CD14-positive monocyte (primary cell): ENCODE measurements at regions not wholly inside any gene's neighbourhood (a gene's known extent, or its start where the extent isn't known, plus 50 kb on each side); places are given as distances from the start of the nearest gene placed in this dataset.

Experiments used
- DNase-seq, 3 donors: peaks; one replicate each; pipeline ENCODE4 v3.0.0-alpha.2; 2011 to 2022
- H2AFZ ChIP-seq: 2 replicates; pipeline ENCODE4 v1.6.0; 2012; ENCODE audit warnings: mild to moderate bottlenecking, low read depth, low read length, inconsistent platforms; ENCODE audit not compliant: insufficient read depth, poor library complexity, severe bottlenecking
- H3K27ac ChIP-seq, 2 donors: 1 replicate in 1 of 2; 2 replicates in 1 of 2; pipeline ENCODE4 v1.5.1; 2012 to 2013; ENCODE audit warnings: low read length in 2 of 2, control low read depth in 1 of 2, inconsistent platforms in 1 of 2, low read depth in 1 of 2, mild to moderate bottlenecking in 1 of 2
- H3K27me3 ChIP-seq, 2 donors: one replicate each; pipeline versions ENCODE4 v1.6.0 to v1.6.1; 2011 to 2013; ENCODE audit warnings: low read length in 2 of 2; ENCODE audit not compliant: control insufficient read depth in 2 of 2, insufficient read depth in 2 of 2
- H3K36me3 ChIP-seq, 2 donors: replicated peaks in 1 of 2; 1 replicate in 1 of 2; 2 replicates in 1 of 2; pipeline versions ENCODE4 v1.5.1 to v1.6.1; 2012 to 2013; ENCODE audit warnings: low read length in 2 of 2, control low read depth in 1 of 2, inconsistent platforms in 1 of 2, mild to moderate bottlenecking in 1 of 2; ENCODE audit not compliant: insufficient read depth in 2 of 2, control insufficient read depth in 1 of 2
- H3K4me1 ChIP-seq, 2 donors: 1 replicate in 1 of 2; 2 replicates in 1 of 2; pipeline versions ENCODE4 v1.5.1 to v1.6.1; 2012 to 2013; ENCODE audit warnings: low read length in 2 of 2, control low read depth in 1 of 2, inconsistent platforms in 1 of 2, mild to moderate bottlenecking in 1 of 2, moderate library complexity in 1 of 2; ENCODE audit not compliant: insufficient read depth in 2 of 2, control insufficient read depth in 1 of 2
- H3K4me2 ChIP-seq: replicated peaks from 2 replicates; pipeline ENCODE3; 2012; ENCODE audit warnings: low read length, moderate library complexity, mild to moderate bottlenecking; ENCODE audit not compliant: poor library complexity, severe bottlenecking; ENCODE audit errors: extremely low read depth
- H3K4me3 ChIP-seq, 3 experiments: fragments of 200-600 bp in 1 of 3; sonication (generic) in 1 of 3; replicated peaks in 1 of 3; 1 replicate in 2 of 3; 2 replicates in 1 of 3; pipeline ENCODE4 v1.5.1; 2011 to 2013; ENCODE audit warnings: low read length in 3 of 3, mild to moderate bottlenecking in 3 of 3, control low read depth in 2 of 3, low read depth in 2 of 3, inconsistent platforms in 1 of 3, moderate library complexity in 1 of 3
- H3K79me2 ChIP-seq: 2 replicates; pipeline ENCODE4 v1.6.0; 2012; ENCODE audit warnings: mild to moderate bottlenecking, control low read depth, inconsistent platforms, low read length, moderate library complexity; ENCODE audit not compliant: insufficient read depth
- H3K9ac ChIP-seq: 2 replicates; pipeline ENCODE4 v1.6.0; 2017; ENCODE audit warnings: low read length, mild to moderate bottlenecking; ENCODE audit not compliant: insufficient read depth, poor library complexity, severe bottlenecking
- H3K9me3 ChIP-seq, 2 donors: replicated peaks in 1 of 2; 1 replicate in 1 of 2; 2 replicates in 1 of 2; pipeline versions ENCODE4 v1.5.1 to v1.6.1; 2012 to 2013; ENCODE audit warnings: low read length in 2 of 2, control low read depth in 1 of 2; ENCODE audit not compliant: control insufficient read depth in 1 of 2, insufficient read depth in 1 of 2
- H4K20me1 ChIP-seq: 2 replicates; pipeline ENCODE4 v1.6.0; 2012; ENCODE audit warnings: mild to moderate bottlenecking, low read length, control low read depth, moderate library complexity; ENCODE audit not compliant: insufficient read depth
- H3K27ac Mint-ChIP-seq, 7 donors: one replicate each; pipeline ENCODE4 v1.8.0; 2020; ENCODE audit warnings: mild to moderate bottlenecking in 7 of 7, mixed read lengths in 7 of 7, moderate library complexity in 6 of 7, inconsistent platforms in 2 of 7
- H3K27me3 Mint-ChIP-seq, 3 donors: one replicate each; pipeline ENCODE4 v1.8.0; 2021 to 2022; ENCODE audit warnings: low read depth in 3 of 3, mild to moderate bottlenecking in 3 of 3, mixed read lengths in 3 of 3, moderate library complexity in 3 of 3, inconsistent platforms in 1 of 3
- H3K36me3 Mint-ChIP-seq, 2 donors: one replicate each; pipeline ENCODE4 v1.8.0; 2020; ENCODE audit warnings: mixed read lengths in 2 of 2, inconsistent platforms in 1 of 2, mild to moderate bottlenecking in 1 of 2
- H3K4me1 Mint-ChIP-seq: one replicate; pipeline ENCODE4 v1.8.0; 2020; ENCODE audit warnings: mild to moderate bottlenecking, mixed read lengths
- H3K4me3 Mint-ChIP-seq, 2 donors: one replicate each; pipeline ENCODE4 v1.8.0; 2020; ENCODE audit warnings: mild to moderate bottlenecking in 2 of 2, mixed read lengths in 2 of 2, moderate library complexity in 1 of 2
- H3K9me3 Mint-ChIP-seq, 7 donors: one replicate each; pipeline ENCODE4 v1.8.0; 2020 to 2022; ENCODE audit warnings: mixed read lengths in 7 of 7, mild to moderate bottlenecking in 6 of 7, moderate library complexity in 6 of 7, inconsistent platforms in 2 of 7
- WGBS: methylation state at CpG from one replicate; pipeline ENCODE4 v1.1.5; 2013; ENCODE audit warnings: missing lambda C conversion rate; ENCODE audit not compliant: insufficient coverage; 5-methylcytosine and 5-hydroxymethylcytosine counted together
- intact Hi-C, 2 donors: fragments of 100-400 bp; cut with micrococcal nuclease; formaldehyde crosslinking; loops; one replicate each; pipeline versions ENCODE4 v1.15.0 to v1.15.1; 2023
- TF ChIP-seq, protein P1 (sequence below): fragments of 200-600 bp; IDR thresholded peaks from one replicate; pipeline ENCODE4 v1.8.0; 2022; ENCODE audit warnings: antibody characterized with exemption, mild to moderate bottlenecking

DNA sequence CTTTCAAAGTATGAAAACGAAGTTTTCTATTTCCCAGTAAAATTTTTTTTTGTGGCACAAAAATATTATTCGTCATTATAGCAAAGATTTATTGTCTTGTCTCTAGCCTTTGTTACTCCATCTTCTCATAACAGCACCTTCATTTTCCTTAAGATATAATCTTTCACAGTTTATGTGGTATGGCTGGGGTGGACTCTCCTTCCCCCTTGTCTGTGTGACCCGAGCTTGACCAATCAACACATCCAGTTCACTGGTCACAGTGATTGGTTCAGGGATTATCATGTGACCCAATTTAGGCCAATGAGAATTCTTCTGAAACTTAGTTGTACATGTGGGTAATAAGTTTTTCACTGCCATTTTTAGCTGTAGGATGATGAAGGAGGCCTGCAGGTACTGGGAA, 71.2 kb upstream of the DCBLD2 start:
- no peaks in the 10 kb centered on the region for H4K20me1 ChIP-seq
- H3K4me2 ChIP-seq, result no peak overlapping the region
- no peaks in the 10 kb centered on the region for H3K27me3 ChIP-seq
- H3K27ac Mint-ChIP-seq, result no peak overlapping the region
- H3K79me2 ChIP-seq, result no peaks in the 10 kb centered on the region
- intact Hi-C loops, result no loop called here
- no peaks in the 10 kb centered on the region for H3K4me1 ChIP-seq
- H3K4me3 ChIP-seq, result no peak overlapping the region
- H2AFZ ChIP-seq, result no peak overlapping the region
- no peak for DNase-seq
- peaks cover 2 to 7% (median 5%) of the 10 kb centered on the region in 7 donors for H3K9me3 Mint-ChIP-seq
- TF ChIP-seq, protein P1, sequence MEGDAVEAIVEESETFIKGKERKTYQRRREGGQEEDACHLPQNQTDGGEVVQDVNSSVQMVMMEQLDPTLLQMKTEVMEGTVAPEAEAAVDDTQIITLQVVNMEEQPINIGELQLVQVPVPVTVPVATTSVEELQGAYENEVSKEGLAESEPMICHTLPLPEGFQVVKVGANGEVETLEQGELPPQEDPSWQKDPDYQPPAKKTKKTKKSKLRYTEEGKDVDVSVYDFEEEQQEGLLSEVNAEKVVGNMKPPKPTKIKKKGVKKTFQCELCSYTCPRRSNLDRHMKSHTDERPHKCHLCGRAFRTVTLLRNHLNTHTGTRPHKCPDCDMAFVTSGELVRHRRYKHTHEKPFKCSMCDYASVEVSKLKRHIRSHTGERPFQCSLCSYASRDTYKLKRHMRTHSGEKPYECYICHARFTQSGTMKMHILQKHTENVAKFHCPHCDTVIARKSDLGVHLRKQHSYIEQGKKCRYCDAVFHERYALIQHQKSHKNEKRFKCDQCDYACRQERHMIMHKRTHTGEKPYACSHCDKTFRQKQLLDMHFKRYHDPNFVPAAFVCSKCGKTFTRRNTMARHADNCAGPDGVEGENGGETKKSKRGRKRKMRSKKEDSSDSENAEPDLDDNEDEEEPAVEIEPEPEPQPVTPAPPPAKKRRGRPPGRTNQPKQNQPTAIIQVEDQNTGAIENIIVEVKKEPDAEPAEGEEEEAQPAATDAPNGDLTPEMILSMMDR, result no peak
- no peak overlapping the region for H3K9ac ChIP-seq
- no CpG with 5 or more reads among the region's 3 CpGs for WGBS
- H3K4me3 Mint-ChIP-seq, result no peak overlapping the region
- peaks cover 2 to 3% (median 2%) of the 10 kb centered on the region in 3 donors for H3K27me3 Mint-ChIP-seq
- peaks cover 0 to 4% of the 10 kb centered on the region in 2 donors for H3K9me3 ChIP-seq
- H3K36me3 Mint-ChIP-seq, result no peaks in the 10 kb centered on the region
- H3K4me1 Mint-ChIP-seq, result no peaks in the 10 kb centered on the region
- H3K27ac ChIP-seq, result no peak overlapping the region
- no peaks in the 10 kb centered on the region for H3K36me3 ChIP-seq

DNA sequence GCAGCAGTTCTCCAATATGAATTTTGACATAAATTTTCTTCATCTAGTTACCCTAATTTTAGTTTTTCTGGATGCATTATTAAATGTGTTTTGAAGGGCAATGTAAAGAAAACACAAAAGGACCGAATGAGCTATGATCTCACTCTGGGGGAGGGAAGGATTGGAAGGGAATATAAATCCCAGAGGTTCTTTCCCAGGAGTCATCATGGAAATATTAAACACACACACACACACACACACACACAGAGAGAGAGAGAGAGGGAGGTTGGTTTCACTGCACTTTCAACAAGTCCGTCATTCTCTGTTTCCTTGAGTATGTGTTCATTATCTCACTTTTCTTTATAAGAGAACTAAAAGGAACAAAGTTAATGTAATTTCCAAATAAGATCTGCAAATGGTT, 70.7 kb upstream of the DCBLD2 start:
- Histone ChIP-seq H3K36me3 (no peaks in the 10 kb centered on the region), H3K4me3 (no peak overlapping the region), H3K9ac (no peak overlapping the region), H4K20me1 (no peaks in the 10 kb centered on the region), H3K4me2 (no peak overlapping the region), H3K27me3 (no peaks in the 10 kb centered on the region), H2AFZ (no peak overlapping the region), H3K9me3 (peaks cover 0 to 4% of the 10 kb centered on the region in 2 donors), H3K4me1 (no peaks in the 10 kb centered on the region), H3K79me2 (no peaks in the 10 kb centered on the region), H3K27ac (no peak overlapping the region)
- WGBS, result no CpG with 5 or more reads among the region's 2 CpGs
- Mint-ChIP-seq H3K4me3 (no peak overlapping the region), H3K9me3 (peaks cover 2 to 7% (median 5%) of the 10 kb centered on the region in 7 donors), H3K27me3 (peaks cover 2 to 3% (median 2%) of the 10 kb centered on the region in 3 donors), H3K27ac (no peak overlapping the region), H3K4me1 (no peaks in the 10 kb centered on the region), H3K36me3 (no peaks in the 10 kb centered on the region)
- TF ChIP-seq, protein P1, result no peak
- no peak for DNase-seq
- intact Hi-C loops, result no loop called here
